Adrenal gland (tissue), 9 donors: ENCODE measurements at regions not wholly inside any gene's neighbourhood (a gene's known extent, or its start where the extent isn't known, plus 50 kb on each side); places are given as distances from the start of the nearest gene placed in this dataset.

Experiments
- DNase-seq, 7 donors: peaks; one replicate each; pipeline ENCODE4 v3.0.0-alpha.2; 2019 to 2020
- H3K27ac ChIP-seq, 5 donors: fragments of 200-600 bp; sonication (generic) in 4 of 5; 1 replicate in 3 of 5; 2 replicates in 2 of 5; pipeline versions ENCODE4 v1.5.1 to v1.8.0; 2016 to 2020; ENCODE audit warnings: mild to moderate bottlenecking in 1 of 5
- H3K27me3 ChIP-seq: fragments of 200-600 bp; 2 replicates; pipeline ENCODE4 v1.8.0; 2021
- H3K36me3 ChIP-seq, 2 donors: fragments of 200-600 bp; replicated peaks in 1 of 2; 1 replicate in 1 of 2; 2 replicates in 1 of 2; pipeline versions ENCODE4 v1.5.1 to v1.8.0; 2018 to 2022
- H3K4me1 ChIP-seq, 2 donors: fragments of 200-600 bp; replicated peaks in 1 of 2; 1 replicate in 1 of 2; 2 replicates in 1 of 2; pipeline versions ENCODE4 v1.5.1 to v1.8.0; 2018 to 2021
- H3K4me3 ChIP-seq, 4 donors: fragments of 200-600 bp; sonication (generic) in 3 of 4; one replicate each; pipeline ENCODE4 v1.5.1; 2016 to 2018
- H3K9me3 ChIP-seq, 3 donors: fragments of 200-600 bp; sonication (generic) in 1 of 3; replicated peaks in 1 of 3; 1 replicate in 2 of 3; 2 replicates in 1 of 3; pipeline versions ENCODE4 v1.5.1 to v1.8.0; 2016 to 2021
- CTCF ChIP-seq, 6 experiments: fragments of 450-650 bp in 4 of 6; fragments of 200-600 bp in 2 of 6; sonication (generic) in 1 of 6; IDR thresholded peaks; 1 replicate in 5 of 6; 2 replicates in 1 of 6; pipeline versions ENCODE4 v1.5.1 to v1.8.0; 2016 to 2021; ENCODE audit warnings: antibody characterized with exemption in 6 of 6, mild to moderate bottlenecking in 2 of 6, moderate library complexity in 1 of 6
- POLR2A ChIP-seq, 2 donors: fragments of 450-650 bp; IDR thresholded peaks; one replicate each; pipeline ENCODE4 v1.6.1; 2017; ENCODE audit warnings: antibody characterized with exemption in 2 of 2, mild to moderate bottlenecking in 2 of 2, moderate library complexity in 1 of 2
- WGBS, 4 donors: extraction: QIAGEN DNeasy Blood & Tissue Kit in 2 of 4; methylation state at CpG; one replicate each; pipeline versions ENCODE4 v1.1.5 to v1.1.7; 2013 to 2017; 5-methylcytosine and 5-hydroxymethylcytosine counted together
- intact Hi-C, 2 donors: fragments of 100-400 bp; cut with DNase I; formaldehyde crosslinking; loops; one replicate each; pipeline versions ENCODE4 v1.14.1 to v1.15.0; 2022 to 2023
- donor health status: healthy with polysubstance abuse.
- donor health status: Bipolar disorder and iron deficiency.
- donor health status: DM: yes; HTN: yes; CAD: no.
- donor health status: DM: no; HTN: no; CAD: no.
- donor health status: DM: no; HTN: no; CAD: no.

DNA sequence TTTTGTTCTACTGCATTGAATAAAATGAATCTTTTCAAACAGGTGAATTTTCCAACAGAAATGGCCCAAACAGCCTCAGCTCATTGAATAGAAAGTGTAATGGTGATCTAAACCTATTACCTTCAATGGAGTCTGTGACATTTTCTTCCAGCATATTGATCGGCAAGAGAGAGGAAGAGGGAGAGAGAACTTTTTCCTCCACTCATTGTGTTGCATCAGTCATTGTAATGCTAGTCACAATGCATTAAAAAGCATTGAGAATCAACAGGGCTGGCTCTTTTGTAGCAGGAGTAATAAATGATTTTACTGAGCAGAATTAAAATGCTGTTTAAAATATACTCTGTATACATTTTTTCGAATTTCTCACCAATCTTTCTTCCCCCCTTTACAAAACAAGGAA, 1794.5 kb upstream of the CELF4 start:
- H3K4me3 ChIP-seq, result no peak overlapping the region
- TF ChIP-seq CTCF (IDR thresholded peaks at IDR 0.05), result no peak
- no peak for TF ChIP-seq POLR2A (IDR thresholded peaks at IDR 0.05)
- no peak for DNase-seq
- intact Hi-C loops, result no loop called here
- no peaks in the 10 kb centered on the region for H3K36me3 ChIP-seq
- H3K27me3 ChIP-seq, result no peaks in the 10 kb centered on the region
- no peaks in the 10 kb centered on the region for H3K4me1 ChIP-seq
- 69 to 84% (median 74%) methylated on average over 2 of the region's 2 CpGs for WGBS, 4 donors
- H3K27ac ChIP-seq, result no peak overlapping the region
- no peaks in the 10 kb centered on the region for H3K9me3 ChIP-seq

GRCh38 chr18:39359636-39360035, 1794.0 kb upstream of the CELF4 start:
- no peak overlapping the region for H3K4me3 ChIP-seq

DNA sequence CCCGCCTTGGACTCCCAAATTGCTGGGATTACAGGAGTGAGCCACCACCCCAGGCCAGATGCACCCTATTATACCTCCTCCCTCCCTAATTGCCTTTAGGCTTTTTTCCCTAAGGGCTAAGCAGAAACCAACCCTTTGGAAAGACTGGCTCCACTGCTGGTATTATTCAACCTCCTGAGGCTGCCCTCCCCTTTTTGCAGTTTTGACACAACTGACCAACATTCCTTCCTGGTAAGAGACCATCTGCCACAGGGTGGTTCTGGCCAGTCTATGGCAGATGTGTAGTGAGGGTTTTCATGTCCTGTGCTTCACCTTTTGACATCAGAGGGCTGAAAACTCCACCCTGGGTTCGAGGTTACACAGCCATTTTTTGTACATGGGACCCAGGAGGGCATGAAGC, 1785.3 kb upstream of the CELF4 start:
- TF ChIP-seq CTCF (IDR thresholded peaks at IDR 0.05), result no peak
- TF ChIP-seq POLR2A (IDR thresholded peaks at IDR 0.05), result no peak
- Histone ChIP-seq H3K27ac (no peak overlapping the region), H3K9me3 (no peaks in the 10 kb centered on the region), H3K27me3 (no peaks in the 10 kb centered on the region), H3K4me3 (no peak overlapping the region), H3K36me3 (no peaks in the 10 kb centered on the region), H3K4me1 (no peaks in the 10 kb centered on the region)
- DNase-seq, result no peak
- intact Hi-C loops, result no loop called here
- 79 to 91% (median 86%) methylated on average over 2 of the region's 2 CpGs for WGBS, 4 donors

More at GRCh38 chr18:39359636-39360035, 1794.0 kb upstream of the CELF4 start:
- WGBS, 4 donors, result 87 to 89% (median 88%) methylated on average over 4 of the region's 4 CpGs
- Histone ChIP-seq H3K27me3 (no peaks in the 10 kb centered on the region), H3K27ac (no peak overlapping the region), H3K36me3 (no peaks in the 10 kb centered on the region), H3K9me3 (no peaks in the 10 kb centered on the region), H3K4me1 (no peaks in the 10 kb centered on the region)
- intact Hi-C loops, result no loop called here
- no peak for DNase-seq
- no peak for TF ChIP-seq POLR2A (IDR thresholded peaks at IDR 0.05)
- no peak for TF ChIP-seq CTCF (IDR thresholded peaks at IDR 0.05)

GRCh38 chr18:39349801-39350200, 1784.2 kb upstream of the CELF4 start:
- TF ChIP-seq CTCF (IDR thresholded peaks at IDR 0.05), result no peak
- TF ChIP-seq POLR2A (IDR thresholded peaks at IDR 0.05), result no peak
- no peaks in the 10 kb centered on the region for H3K9me3 ChIP-seq
- no peaks in the 10 kb centered on the region for H3K27me3 ChIP-seq
- 88 to 95% (median 92%) methylated on average over 2 of the region's 2 CpGs for WGBS, 4 donors
- H3K4me3 ChIP-seq, result no peak overlapping the region
- no peak overlapping the region for H3K27ac ChIP-seq
- DNase-seq, result no peak
- H3K4me1 ChIP-seq, result no peaks in the 10 kb centered on the region
- intact Hi-C loops, result no loop called here
- H3K36me3 ChIP-seq, result no peaks in the 10 kb centered on the region
